Stomach smooth muscle (tissue), 2 donors: ENCODE measurements at regions not wholly inside any gene's neighbourhood (a gene's known extent, or its start where the extent isn't known, plus 50 kb on each side); places are given as distances from the start of the nearest gene placed in this dataset.

ENCODE experiments used
- H3K27ac ChIP-seq: one replicate; pipeline ENCODE4 v1.7.0; 2013; ENCODE audit warnings: mild to moderate bottlenecking, low read length, inconsistent platforms
- H3K27me3 ChIP-seq, 2 donors: one replicate each; pipeline ENCODE4 v1.7.0; 2013; ENCODE audit warnings: low read length in 2 of 2; ENCODE audit not compliant: insufficient read depth in 2 of 2, control insufficient read depth in 1 of 2
- H3K36me3 ChIP-seq, 2 donors: one replicate each; pipeline ENCODE4 v1.7.0; 2013; ENCODE audit warnings: low read length in 2 of 2; ENCODE audit not compliant: control insufficient read depth in 2 of 2, insufficient read depth in 2 of 2
- H3K4me1 ChIP-seq: one replicate; pipeline ENCODE4 v1.7.0; 2013; ENCODE audit warnings: low read length; ENCODE audit not compliant: control insufficient read depth, insufficient read depth
- H3K4me3 ChIP-seq, 2 donors: one replicate each; pipeline ENCODE4 v1.7.0; 2013; ENCODE audit warnings: low read length in 2 of 2
- H3K9ac ChIP-seq, 2 donors: one replicate each; pipeline ENCODE4 v1.7.0; 2013; ENCODE audit warnings: low read length in 2 of 2, mild to moderate bottlenecking in 1 of 2
- H3K9me3 ChIP-seq, 2 donors: one replicate each; pipeline ENCODE4 v1.7.0; 2013; ENCODE audit warnings: low read length in 2 of 2; ENCODE audit not compliant: control insufficient read depth in 2 of 2
- donor health status: healthy.
- donor health status: Pancreatic carcinoma.

GRCh38 chr12:118842866-118843265, 138.5 kb upstream of the SRRM4 start:
- Histone ChIP-seq H3K27ac (no peak overlapping the region), H3K9ac (no peak overlapping the region), H3K4me1 (no peaks in the 10 kb centered on the region), H3K27me3 (peaks cover 0 to 5% of the 10 kb centered on the region in 2 donors), H3K36me3 (no peaks in the 10 kb centered on the region), H3K4me3 (no peak overlapping the region), H3K9me3 (no peaks in the 10 kb centered on the region)

GRCh38 chr12:118846416-118846815, 134.9 kb upstream of the SRRM4 start:
- Histone ChIP-seq H3K36me3 (no peaks in the 10 kb centered on the region), H3K27ac (no peak overlapping the region), H3K4me1 (no peaks in the 10 kb centered on the region), H3K27me3 (peaks cover 0 to 5% of the 10 kb centered on the region in 2 donors), H3K4me3 (no peak overlapping the region), H3K9ac (no peak overlapping the region), H3K9me3 (no peaks in the 10 kb centered on the region)

GRCh38 chr12:118850244-118850825, 131.0 kb upstream of the SRRM4 start:
- H3K27ac ChIP-seq = no peak overlapping the region
- H3K9ac ChIP-seq = no peak overlapping the region
- H3K4me1 ChIP-seq = no peaks in the 10 kb centered on the region
- peaks cover 0 to 2% of the 10 kb centered on the region in 2 donors for H3K27me3 ChIP-seq
- H3K36me3 ChIP-seq = no peaks in the 10 kb centered on the region
- H3K4me3 ChIP-seq = no peak overlapping the region
- no peaks in the 10 kb centered on the region for H3K9me3 ChIP-seq

DNA sequence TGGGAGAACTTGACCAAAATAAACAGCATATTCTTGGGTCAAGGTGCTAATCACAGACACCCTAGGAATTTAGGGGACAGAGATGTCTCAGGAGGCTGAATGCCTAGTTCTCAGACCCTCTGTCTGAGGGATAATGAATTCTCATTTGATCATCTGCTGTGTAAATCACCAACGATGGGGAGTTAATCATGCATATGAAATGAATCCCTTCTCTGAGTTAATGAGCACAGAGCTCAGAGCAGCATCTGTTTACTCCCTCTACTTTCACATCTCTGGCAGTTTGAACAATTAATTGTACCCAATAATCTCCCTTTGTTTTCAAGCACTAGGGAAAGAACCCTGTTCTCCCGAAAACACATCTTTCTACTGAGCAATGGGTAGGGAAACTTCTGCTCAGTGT, 129.4 kb upstream of the SRRM4 start:
- Histone ChIP-seq H3K27me3 (peaks cover 0 to 3% of the 10 kb centered on the region in 2 donors), H3K9me3 (no peaks in the 10 kb centered on the region), H3K4me3 (no peak overlapping the region), H3K27ac (no peak overlapping the region), H3K36me3 (no peaks in the 10 kb centered on the region), H3K4me1 (no peaks in the 10 kb centered on the region), H3K9ac (no peak overlapping the region)

- Histone ChIP-seq H3K36me3 (no peaks in the 10 kb centered on the region), H3K9ac (no peak overlapping the region), H3K27ac (no peak overlapping the region), H3K27me3 (peaks cover 0 to 3% of the 10 kb centered on the region in 2 donors), H3K4me1 (no peaks in the 10 kb centered on the region), H3K9me3 (no peaks in the 10 kb centered on the region), H3K4me3 (no peak overlapping the region)
These were observed 127.7 kb upstream of the SRRM4 start for GRCh38 chr12:118853634-118854033.

DNA sequence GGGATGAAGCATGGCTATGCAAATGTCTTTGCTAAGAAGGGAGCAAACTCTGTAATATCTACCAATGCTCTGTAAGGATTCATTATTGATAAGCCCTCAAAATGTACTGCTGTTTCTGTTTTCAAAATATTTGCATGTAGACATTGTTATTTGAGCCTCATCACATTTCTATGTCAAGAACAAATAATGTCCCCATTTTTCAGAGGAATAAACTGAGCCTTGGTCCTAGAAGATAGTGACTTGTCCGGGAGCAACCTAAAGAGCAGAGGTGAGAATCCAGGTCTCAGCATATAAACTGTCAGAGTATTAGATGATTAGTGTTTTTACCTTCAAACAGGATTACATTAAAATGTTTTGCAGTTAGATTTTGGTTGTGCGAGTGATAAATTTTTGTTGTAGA, 125.5 kb upstream of the SRRM4 start:
- H3K4me1 ChIP-seq = no peaks in the 10 kb centered on the region
- no peaks in the 10 kb centered on the region for H3K9me3 ChIP-seq

GRCh38 chr12:118866346-118866745, 115.0 kb upstream of the SRRM4 start:
- H3K9ac ChIP-seq = no peak overlapping the region
- H3K9me3 ChIP-seq = no peaks in the 10 kb centered on the region
- H3K4me3 ChIP-seq = no peak overlapping the region
- H3K36me3 ChIP-seq = no peaks in the 10 kb centered on the region
- no peaks in the 10 kb centered on the region for H3K4me1 ChIP-seq
- H3K27ac ChIP-seq = no peak overlapping the region
- H3K27me3 ChIP-seq = peaks cover 6 to 7% of the 10 kb centered on the region in 2 donors

More for the DNA sequence above, 125.5 kb upstream of the SRRM4 start:
- Histone ChIP-seq H3K36me3 (no peaks in the 10 kb centered on the region), H3K4me3 (no peak overlapping the region), H3K9ac (no peak overlapping the region), H3K27ac (no peak overlapping the region), H3K27me3 (peaks cover 0 to 5% of the 10 kb centered on the region in 2 donors)

DNA sequence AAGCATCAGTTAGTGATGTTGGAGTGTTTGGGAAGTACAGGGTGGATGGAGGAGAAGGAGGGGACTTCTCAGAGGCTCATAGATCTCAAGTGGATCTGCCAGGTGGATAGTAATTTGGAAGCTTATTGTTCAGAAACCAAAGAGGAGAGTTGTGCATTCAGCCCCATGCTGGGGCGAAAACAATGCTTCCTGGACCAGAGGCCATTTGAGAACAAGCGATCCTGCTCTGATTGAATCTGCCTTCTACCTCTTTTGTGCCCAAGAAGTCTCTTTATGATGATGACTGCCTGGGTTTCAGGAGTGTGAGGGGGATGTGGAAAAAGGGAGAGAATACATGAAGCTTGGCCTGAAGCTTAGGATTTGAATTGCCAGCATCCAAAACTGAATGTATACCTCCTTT, 110.8 kb upstream of the SRRM4 start:
- Histone ChIP-seq H3K4me1 (no peaks in the 10 kb centered on the region), H3K27ac (no peak overlapping the region), H3K27me3 (peaks cover 6 to 9% of the 10 kb centered on the region in 2 donors), H3K4me3 (no peak overlapping the region), H3K9me3 (peaks cover 0 to 2% of the 10 kb centered on the region in 2 donors), H3K9ac (no peak overlapping the region), H3K36me3 (no peaks in the 10 kb centered on the region)

GRCh38 chr12:118874698-118875548, 106.4 kb upstream of the SRRM4 start:
- Histone ChIP-seq H3K4me1 (no peaks in the 10 kb centered on the region), H3K27me3 (peaks cover 0 to 5% of the 10 kb centered on the region in 2 donors), H3K9ac (no peak overlapping the region), H3K36me3 (no peaks in the 10 kb centered on the region), H3K9me3 (peaks cover 0 to 2% of the 10 kb centered on the region in 2 donors), H3K4me3 (no peak overlapping the region), H3K27ac (no peak overlapping the region)

DNA sequence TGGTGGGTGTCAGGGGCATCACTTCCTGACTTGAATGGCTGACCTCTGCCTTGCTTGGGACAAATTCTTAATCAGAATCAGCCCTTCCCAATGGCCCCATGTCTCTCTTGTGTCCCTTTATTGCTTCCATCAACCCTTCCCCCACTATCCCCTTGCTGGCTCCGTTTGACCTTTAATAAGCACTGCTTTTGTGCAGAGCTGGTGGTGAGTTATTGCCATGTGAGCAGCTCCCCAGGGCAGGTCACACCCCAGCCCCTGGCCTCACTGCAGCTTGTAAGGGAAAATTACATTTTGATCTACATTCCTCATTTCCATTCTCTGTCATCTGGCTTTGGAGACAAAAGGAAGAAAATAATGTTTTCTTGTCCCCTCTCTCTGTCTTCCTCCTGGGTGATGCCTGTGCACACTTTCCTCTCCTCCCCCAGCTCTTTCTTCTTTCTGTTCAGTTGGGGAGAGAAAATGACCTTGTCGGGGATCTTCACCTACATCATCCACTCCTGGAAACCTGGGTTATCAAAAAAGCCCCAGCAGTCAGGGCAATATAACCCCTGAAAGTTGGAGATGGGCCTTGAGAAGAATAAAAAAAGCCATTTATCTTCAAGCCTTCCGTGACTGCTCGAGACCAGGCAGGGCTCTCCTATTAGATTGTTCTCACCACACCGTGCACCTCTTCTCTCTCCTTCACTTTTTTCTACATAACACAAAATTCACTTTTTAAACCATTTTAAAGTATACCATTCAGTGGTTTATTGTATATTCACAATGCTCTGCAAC, 100.4 kb upstream of the SRRM4 start:
- no peaks in the 10 kb centered on the region for H3K36me3 ChIP-seq

More for the DNA sequence above, 100.4 kb upstream of the SRRM4 start:
- no peak overlapping the region for H3K4me3 ChIP-seq
- no peak overlapping the region for H3K27ac ChIP-seq
- no peaks in the 10 kb centered on the region for H3K9me3 ChIP-seq
- peaks cover 0 to 2% of the 10 kb centered on the region in 2 donors for H3K27me3 ChIP-seq
- H3K4me1 ChIP-seq = no peaks in the 10 kb centered on the region
- H3K9ac ChIP-seq = no peak overlapping the region
